ENCODE measurements at regions not wholly inside any gene's neighbourhood (a gene's known extent, or its start where the extent isn't known, plus 50 kb on each side); places are given as distances from the start of the nearest gene placed in this dataset.

DNA sequence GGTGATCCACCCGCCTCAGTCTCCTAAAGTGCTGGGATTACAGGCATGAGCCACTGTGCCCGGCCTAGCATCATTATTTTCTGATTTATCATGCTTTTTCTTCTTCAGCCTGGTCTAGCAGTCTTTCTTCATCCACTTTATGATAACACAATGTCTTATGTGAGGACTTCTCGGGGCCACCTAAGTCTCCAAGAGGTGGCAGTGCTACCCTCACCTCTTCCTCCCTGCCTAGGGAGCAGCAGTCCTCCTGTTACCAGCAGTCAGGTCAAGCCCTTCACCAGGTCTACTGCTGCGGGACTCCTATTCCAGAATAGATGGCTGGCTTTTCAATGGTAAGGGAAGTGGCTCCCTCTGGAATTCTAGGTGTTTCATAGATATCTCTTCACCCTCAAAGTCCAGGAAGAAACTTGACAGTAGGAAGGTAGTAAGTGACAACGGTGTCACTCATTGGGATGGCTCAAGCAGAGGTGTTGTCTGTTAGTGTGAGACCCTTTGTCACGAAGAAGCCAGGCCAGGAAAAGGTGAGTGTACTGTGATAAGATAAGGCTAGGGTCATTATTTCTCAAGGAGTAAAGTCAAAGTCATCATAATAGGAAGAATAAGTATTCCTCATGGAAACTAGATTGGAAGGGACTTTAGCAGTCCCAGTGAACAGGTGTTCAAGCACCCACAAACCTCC is 164.0 kb downstream of the KLF5 start:
- DNase-seq: no peak

DNA sequence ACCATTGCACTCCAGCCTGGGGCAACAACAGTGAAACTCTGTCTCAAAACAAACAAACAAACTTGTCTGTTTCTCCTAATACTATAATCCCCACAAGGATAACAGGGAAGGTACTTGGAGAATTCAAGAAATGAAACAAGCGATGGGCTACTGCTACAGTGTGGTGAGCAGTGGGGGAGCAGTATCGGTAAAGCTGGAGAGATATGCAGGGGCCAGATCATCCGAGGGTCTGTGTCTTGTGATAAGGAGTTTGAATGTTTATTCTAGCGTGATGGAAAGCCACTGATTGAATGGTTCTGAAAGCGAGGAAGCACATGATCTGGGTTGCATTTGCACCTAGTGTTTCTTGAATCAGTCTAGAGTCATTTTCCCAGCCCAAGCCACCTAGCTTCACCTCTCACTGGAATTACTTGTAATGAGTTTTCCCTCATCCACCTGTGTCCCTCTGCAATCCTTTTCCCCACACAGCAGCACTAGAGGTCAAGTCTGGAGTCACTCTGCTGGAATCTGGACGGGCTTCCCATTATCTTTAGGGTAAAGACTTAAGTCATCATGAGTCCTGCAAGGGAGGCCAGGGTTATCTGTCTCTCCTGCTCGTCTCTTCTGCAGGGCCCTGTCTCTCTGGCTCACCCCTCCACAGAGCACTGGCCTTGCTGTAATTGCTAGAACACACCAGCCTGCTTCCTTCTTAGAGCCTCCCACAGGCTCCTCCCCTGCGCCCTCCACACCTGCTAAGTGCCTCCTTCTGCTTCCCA is 162.3 kb downstream of the KLF5 start:
- no peak for DNase-seq

DNA sequence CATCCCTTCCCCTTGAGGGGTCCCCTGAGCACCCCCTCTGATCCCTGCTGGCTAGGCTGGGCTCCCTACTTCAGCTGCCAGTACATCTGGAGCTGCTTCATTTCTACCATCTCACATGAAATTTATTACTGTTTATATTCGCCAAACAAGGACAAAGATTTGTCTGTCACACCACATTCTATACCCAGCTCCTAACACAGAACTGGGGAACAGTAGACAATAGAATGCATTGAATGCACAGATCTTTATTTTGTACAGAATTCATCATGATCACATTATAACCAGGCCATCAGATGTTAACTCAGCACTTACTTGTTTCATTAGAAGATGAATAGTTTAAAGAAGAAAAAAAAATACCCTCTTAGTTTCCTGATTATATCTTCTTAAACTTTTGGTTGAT is 159.4 kb downstream of the KLF5 start:
- DNase-seq: no peak

DNA sequence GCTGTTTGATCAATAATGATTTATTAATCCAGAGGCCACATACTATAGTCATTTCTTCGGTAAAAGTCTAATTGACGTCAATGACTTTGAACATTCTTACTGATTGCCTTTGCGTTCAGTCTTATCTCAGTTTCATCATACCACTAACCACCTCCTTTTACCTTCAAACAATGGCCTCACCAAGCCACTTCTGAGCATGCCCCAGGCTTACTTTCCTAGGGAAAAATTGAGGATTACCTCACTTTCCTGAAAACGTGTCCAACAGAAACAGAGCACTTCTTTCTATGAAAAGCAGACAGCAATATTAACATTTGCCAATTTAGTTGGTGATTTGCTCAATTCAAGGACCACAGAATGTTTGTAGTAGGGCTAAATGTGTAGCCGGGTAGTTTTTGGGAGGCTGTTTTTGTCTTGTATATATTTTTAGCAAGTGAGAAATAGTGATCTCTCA is 157.6 kb downstream of the KLF5 start:
- DNase-seq: no peak

DNA sequence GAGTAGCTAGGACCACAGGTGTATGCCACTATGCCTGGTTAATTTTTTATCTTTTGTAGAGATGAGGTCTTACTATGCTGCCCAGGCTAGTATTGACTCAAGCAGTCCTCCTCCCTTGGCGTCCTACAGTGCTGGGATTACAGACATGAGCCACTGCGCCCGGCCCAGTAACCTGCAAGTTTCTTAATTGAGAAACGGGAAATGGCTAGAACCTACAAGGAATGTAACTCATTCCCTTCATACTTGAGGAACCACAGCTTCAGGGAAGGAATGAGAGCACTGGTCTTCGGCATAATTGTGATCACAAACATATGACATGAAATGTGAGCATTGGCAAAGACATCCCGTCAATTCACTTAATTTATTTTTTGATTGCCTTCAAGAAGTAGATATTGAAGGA is 157.0 kb downstream of the KLF5 start:
- no peak for DNase-seq

DNA sequence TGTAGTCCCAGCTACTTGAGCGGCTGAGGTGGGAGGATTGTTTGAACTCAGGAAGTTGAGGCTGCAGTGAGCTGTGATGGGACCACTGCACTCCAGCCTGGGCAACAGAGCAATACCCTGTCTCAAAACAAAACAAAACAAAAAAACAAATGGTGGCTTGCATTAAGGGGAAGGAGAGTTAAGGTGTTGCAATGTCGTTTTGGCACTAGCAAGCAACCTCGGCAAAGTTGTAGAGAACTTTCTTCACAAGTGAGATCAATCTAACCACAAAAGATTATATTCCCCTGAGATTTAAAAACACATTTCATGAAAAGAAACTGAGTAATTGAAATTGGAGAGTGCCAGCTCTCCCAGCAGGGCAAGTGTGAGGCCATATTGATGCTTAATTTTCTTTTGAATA is 153.7 kb downstream of the KLF5 start:
- DNase-seq: no peak

DNA sequence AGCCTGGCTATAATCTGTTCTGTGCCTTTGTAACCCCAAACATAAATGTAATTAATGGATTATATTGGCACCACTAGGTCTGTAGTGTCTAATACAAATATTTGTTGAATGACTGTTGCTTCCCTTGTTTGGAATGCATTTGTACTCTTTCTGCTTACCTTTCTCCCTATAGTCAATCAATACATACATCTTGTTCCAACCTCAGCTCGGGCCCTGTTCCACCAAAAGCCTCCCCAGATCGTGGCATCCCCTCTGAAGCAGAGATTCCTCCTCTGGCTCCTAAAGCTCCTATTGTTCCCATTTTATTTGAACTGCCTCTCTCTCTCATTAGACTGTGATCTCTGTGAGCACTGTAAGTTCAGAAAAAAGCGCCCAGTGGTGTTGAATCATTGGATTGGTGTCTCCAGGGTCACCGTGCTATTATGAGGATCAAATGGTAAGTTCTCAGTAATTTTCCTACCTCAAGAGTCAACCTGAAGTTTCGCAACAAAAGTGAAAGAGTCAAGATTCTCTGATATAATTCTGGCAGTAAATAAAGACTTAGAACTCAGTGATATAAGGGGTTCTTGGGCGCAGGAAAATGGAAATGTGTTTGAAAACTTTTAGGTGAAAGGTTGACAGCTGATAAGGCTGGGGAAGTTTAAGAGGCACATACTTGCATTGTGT is 151.5 kb downstream of the KLF5 start:
- no peak for DNase-seq

DNA sequence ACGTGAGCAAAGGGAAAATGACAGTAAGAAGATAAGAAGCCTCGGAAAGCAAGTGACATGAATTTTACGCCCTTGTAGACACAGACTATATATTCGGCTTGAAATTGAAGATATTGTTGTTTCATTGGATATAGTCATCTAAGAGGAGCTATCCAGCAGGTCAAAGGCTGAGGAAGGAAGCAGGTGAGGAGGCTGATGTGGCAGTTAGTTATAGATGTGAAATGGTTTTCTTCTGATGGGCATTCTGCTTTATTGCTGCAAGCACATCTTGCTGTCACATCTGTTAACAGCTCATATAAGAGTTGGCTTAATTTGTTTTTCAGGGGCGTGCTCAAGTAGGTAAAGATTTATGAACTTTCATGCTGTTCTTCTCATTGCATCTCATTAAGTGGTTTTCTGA is 146.1 kb downstream of the KLF5 start:
- DNase-seq: no peak

DNA sequence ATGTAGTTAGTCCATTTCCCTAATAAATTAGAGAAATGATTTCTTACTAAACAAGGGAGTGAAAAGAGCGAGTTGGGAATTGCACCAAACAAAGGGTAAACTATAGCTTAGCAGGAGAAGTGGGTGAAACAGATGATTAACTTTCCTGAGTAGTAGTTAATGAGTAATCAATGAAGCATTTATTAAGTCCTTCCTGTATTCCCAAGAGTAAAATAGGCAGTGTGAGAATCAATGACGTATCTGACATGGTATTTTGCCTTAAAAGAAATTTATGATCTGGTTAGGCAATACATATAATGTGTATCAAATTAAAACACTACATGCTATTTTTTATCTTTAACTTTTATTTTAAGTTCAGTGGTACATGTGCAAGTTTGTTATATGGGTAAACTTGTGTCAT is 142.8 kb downstream of the KLF5 start:
- DNase-seq: no peak

DNA sequence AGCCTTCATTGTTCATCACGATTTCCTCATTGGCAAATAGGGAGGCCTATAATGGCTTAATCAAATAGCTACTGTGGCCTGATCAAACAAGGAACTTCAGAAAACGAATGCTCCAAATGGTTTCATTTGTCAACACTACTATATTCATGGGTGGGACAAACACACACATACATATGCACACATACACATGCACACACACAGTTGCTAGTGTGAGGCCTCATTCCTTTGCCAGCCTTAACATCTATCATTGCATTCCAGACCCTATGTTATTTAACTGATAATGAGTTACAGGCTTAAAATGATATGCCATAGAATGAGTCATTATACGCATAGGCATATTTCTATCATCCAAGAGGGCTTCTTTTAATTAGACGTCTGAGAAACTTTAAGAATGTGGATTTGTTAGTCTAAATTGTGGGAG is 140.2 kb downstream of the KLF5 start:
- DNase-seq: no peak

DNA sequence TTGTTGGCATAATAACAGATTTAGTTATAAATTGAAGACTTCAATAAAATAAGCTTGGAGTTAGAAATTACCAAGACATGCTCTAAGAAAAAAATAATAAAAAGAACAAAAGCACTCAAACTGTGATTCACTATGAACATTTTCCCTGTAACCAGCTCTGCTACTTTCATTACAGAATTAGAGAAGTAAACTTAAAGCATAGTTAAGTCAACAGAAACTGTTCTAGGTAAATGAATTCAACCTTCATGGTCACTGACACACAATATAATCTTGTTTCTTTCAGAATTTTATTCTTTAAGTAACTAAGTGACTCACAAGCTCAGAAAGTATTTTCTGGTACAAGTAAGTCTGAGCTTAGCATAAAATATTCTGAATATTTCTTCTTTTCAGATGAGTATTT is 136.3 kb downstream of the KLF5 start:
- DNase-seq: no peak

DNA sequence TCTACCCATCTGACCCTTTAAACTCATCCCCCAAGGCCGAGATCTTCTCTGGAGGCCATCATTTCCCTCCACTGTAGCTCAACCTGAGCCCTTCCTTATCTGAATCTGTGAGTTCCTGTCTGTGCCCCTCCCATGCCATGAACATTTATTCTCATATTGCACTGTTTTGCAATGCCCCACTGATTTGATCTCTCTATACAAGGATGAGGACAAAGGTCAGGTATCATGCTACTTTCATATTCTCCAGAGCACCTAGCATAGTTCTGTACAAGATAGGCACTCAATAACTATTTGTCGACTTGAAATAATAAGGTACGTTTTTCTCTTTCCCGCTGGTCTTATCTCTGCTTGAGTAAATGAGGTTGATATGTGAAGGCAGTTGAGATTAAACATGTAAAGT is 135.5 kb downstream of the KLF5 start:
- no peak for DNase-seq

DNA sequence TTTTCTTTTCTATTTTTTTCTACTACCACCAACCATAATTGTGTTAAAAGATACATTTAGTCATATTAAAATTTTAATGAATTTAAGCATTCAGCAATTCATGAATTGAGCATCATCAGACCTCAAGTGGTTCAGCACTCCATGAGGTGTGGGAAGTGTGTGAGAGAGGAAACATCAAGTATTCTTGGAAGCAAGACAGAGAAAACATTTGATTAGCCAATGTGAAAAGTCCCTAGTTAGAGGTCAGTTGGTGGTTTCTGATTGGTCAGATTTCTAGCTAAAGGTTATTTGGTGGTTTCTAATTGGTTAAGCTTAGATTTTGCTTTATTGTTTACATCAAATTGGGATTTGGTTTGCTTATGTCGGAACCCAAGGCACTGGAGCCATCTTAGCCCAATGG is 134.7 kb downstream of the KLF5 start:
- no peak for DNase-seq

DNA sequence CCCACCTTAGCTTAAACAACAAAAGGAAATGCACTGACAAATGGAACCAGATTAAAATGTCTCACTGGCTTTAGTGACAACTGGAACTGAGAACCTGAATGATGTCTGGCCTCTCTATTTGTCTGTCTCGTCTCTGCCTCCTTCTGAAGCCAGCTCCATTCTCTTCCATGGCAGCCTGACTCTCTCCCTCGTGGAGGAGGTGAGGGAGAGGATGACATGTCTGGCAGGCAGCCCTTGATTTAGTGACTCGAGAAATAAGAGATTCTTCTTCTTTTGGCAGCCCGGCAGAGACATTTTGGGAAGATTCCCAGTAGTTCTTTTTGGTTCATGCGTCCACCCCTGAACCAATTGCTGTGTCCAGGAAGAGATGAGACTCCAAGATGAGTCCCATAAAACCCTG is 131.7 kb downstream of the KLF5 start:
- no peak for DNase-seq

DNA sequence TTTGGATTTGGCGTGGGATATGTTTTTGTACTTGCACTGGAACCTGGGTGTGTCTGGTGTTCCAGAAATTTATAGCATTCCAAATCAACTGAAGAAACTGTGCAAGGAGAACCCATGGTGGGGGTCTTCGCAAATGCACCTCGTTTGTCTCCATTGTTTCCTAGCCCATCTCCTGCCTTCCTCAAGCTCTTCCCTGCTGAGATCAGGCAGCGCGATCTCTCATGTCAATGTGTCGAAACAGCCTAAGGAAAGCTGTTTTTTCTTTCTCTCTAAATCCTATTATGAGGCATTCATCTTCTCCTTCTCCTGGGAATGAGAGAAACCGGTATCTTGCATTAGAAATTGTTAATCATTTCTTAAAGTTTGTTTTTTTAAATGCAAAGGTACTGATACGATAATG is 131.0 kb downstream of the KLF5 start:
- no peak for DNase-seq

DNA sequence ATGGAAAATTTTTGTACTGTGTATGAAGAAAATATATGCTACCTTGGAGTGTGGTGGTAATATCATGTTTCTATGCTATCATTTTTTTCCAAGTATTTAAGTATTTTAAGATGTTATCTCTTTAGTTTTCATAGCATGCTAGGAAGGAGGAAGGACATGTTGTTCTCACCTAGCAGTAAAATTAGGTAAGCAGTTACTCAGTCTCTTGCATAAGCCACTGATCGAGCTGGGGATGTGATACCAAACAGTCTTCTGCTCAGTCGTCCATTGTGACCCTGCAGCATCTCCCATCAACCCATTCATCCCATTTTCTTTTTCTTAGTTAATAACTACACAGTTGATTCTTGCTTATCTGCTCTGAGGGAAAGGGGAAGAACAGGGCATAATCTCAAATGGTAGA is 130.6 kb downstream of the KLF5 start:
- no peak for DNase-seq

DNA sequence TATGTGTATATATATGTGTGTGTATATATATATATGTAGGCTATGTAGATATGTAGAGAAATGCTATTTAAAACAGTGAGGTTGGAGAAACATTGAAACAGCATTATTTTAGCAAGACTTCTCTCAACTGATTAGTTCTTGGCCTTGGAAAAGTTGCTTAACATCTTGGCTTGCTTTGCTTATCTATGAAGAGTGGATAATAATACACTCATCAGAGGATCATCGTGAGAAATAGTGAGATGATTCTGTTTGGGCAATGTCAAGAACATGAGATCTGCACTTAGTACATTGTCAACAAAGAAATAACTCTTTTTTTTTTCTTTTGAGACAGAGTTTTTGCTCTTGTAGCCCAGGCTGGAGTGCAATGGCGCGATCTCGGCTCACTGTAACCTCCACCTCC is 128.3 kb downstream of the KLF5 start:
- DNase-seq: no peak

DNA sequence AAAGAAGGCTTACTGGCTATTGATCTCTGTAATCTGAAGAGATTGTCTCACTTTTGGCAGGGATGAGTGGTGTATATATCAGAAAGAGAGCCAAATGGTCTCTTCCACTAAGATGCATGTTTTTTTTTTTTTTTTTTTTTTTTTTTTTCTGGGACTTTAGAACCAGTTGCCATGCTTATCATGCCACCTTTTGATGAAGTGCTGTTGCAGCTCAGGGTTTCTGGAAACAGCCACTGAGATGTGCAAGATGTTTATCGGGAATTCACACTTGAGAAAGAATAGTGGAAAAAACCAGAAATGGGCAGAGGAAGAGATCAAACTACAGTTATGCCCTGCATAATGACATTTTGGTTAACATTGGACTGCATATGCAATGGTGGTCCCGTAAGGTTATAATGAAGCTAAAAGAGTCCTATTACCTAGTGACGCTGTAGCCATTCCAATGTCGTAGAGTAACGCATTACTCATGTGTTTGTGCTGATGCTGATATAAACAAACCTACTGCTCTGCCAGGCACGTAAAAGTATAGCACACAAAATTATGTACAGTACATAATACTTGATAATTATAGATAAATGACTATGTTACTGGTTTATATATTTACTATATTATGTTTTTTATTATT is 121.0 kb downstream of the KLF5 start:
- DNase-seq: no peak

DNA sequence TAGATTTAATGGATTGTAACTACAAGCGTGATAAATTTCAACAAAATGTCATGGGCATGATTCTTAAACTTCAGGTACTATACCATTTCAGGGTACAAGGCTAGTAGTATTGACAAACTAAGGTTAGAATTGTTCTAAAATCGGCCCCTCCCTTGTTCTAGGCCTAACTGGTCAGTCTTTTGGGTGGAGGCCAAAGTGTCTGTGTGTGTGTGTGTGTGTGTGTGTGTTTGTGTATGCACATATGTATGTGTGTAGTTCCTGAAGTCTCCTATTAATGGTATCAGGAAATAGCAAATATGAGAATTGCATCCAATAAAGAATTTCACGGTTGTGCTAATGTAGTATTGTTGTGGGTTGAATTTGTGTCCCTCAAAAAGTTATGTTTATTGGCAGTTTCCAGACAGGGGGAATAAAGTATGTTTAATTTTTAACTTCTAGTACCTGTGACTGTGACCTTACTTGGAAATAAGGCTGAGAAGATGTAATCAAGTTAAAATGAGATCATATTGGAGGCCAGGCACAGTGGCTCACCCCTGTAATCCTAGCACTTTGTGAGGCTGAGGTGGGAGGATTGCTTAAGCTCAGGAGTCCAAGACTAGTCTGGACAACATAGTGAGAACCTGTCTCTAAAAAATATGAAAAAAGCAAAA is 119.2 kb downstream of the KLF5 start:
- DNase-seq: no peak

DNA sequence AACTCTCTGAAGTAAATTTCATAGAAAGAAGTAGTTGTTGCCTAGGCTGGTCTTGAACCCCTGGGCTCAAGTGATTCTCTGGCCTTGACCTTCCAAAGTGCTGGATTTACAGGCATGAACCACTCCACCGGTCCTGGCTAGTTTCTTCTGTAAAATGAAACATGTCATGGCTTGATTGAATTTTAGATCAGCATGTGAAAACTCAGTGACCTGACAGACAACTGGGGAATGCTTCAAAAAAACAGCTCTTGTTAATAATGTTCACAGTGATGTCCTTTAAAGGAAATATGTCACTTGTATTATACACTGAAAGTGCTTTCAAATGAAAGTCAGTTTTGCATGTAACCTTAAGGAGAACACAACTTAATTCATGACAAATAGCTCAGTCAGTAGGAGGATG is 118.2 kb downstream of the KLF5 start:
- DNase-seq: no peak

DNA sequence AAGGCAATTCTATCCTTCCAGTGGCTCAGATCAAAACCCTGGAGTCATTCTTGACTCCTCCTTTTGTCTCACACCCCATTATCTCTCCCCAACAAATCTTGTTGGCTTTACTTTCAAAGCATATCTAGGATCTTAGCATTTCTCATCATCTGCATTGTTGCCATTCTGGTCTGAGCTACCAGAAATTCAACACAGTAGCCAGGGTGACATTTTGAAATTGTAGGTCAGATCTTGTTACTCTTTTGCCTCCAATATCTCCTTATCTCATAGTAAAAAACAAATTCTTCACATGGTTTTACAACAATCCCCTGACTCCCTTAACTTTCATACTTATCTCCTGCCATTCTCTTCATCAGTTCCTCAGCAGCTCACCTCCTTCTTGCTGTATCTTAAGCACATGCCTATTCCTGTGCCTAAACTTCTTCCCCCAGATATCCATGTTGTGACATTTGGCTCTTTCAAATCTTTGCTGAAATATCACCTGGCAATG is 115.8 kb downstream of the KLF5 start:
- no peak for DNase-seq

DNA sequence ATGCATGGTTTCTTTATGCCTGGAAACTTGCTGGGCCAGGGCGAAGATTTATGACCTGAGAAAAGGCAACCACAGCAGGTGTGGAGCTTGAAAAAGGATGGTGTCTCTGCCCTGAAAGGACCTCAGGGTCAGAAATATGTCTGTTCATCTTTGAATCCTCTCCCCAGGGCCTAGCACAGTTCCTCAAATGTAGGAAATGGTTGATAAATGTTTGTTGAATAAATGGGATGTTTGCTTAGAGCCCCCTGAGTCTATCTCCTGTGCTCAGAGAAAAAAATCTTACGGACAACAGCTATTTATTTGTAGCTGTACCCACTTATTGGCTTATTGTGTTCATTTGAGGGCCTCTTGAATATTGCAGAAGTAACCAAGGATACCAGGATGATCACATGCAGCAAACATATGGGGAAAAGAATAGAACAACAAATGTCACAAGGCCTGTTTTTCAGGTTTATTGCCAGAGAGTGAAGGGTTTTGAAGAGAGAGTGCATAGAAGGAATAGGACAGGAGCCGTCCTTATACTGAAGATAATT is 114.5 kb downstream of the KLF5 start:
- DNase-seq: no peak

DNA sequence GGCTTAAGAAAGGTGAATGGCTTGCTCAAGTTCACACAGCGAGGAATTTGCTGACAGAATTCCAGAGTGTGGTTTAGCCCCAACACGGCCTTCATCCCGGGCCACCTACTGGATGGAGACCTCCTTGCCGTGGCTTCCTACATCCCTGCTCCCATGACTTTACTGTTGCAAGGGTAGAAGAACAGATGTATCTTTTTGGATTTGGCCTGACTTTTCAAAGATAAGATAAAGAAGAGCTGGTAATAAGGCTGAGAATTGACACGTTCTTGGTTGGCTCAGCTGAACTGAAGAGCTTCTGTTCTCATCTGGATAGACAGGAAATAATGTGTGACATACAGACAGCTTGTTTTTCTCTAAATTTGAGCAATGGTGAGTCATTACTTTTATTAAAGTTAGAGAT is 113.1 kb downstream of the KLF5 start:
- no peak for DNase-seq

Data from stimulated activated CD4-positive, alpha-beta T cell treated with anti-CD3 and anti-CD28 coated beads, Interleukin-2, amount 100 ng/mL, for 24 hours (primary cell).